Head of caudate nucleus (tissue), 42 donors: ENCODE measurements at regions not wholly inside any gene's neighbourhood (a gene's known extent, or its start where the extent isn't known, plus 50 kb on each side); places are given as distances from the start of the nearest gene placed in this dataset.

Experiments used
- DNase-seq, 42 donors: peaks; one replicate each; pipeline versions ENCODE4 v3.0.0 to v3.0.0-alpha.2; 2020 to 2021; ENCODE audit warnings: mixed read lengths in 7 of 42
- intact Hi-C: fragments of 100-400 bp; cut with DNase I; formaldehyde crosslinking; loops from one replicate; pipeline ENCODE4 v1.15.0; 2022

DNA sequence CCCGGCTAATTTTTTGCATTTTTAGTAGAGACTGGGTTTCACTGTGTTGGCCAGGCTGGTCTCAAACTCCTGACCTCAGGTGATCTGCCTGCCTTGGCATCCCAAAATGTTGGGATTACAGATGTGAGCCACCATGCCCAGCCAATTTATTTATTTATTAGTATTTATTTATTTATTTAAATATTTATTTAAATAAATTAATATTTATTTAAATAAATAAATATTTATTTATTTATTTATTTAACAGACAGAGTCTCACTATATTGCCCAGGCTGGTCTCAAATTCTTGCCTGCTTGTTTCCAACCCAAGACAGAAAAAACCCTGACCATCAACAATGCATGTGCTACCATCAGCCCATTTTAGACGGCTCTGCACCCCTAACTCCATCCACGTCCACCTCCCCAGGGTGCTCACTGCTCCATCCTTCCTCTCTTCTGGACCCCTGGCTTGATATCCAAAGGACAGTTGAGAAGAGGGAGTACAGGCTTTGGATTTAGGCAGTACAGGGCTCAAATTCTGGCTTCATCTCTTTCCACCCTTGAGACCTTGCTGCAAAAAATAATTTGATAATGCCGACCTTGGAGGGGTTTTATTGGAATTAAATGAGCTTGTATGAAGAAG is 232.6 kb downstream of the MED10 start:
- DNase-seq = no peak
- intact Hi-C loops = no loop called here

DNA sequence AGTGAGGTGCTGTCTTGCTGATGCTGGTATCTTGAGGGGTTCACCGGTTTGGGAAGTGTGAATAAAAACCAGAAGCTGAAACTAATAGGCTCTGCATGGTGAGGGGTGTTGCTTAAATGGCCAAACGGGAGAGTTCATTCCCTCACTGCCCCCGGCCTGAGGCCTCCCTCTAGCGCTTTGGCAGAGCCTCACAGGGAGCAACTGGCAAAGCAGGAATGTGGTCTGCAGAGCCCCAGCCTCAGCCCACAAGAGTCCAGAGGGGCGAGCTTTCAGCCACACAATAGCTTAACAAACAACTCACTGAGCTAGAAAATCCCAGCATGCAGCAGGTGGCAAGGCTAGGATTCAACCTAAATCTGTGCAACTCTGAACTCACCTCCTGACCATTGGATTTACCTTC is 234.8 kb downstream of the MED10 start:
- DNase-seq = no peak
- intact Hi-C loops = no loop called here

GRCh38 chr5:6142353-6142752 is 236.0 kb downstream of the MED10 start:
- no peak for DNase-seq
- intact Hi-C loops = no loop called here

- intact Hi-C loops = no loop called here
- DNase-seq = no peak
Observed at GRCh38 chr5:6140219-6140618, 238.1 kb downstream of the MED10 start.

- intact Hi-C loops = no loop called here
- no peak for DNase-seq
Observed at GRCh38 chr5:6135977-6136376, 242.4 kb downstream of the MED10 start.

DNA sequence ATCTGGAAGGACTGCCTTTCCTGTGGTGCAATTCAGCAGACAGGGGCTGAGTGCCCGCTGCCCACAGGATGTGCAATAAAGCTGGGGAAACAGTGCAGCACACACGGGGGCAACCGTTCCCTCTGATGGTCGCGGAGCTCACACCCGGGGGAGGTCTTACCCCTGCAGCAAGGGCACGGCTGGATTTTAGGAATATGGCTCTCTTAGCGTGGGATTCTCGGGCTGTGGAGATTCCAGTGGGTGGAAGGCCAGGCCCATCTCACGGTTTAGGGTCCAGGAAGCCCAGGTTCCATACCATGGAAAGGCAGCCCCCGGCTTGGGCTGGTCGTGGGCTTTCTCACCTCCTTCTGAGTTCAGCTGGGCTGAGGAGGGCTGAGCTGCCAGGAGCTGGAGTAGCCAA is 244.1 kb downstream of the MED10 start:
- intact Hi-C loops = no loop called here
- no peak for DNase-seq

GRCh38 chr5:6125781-6126180 is 252.6 kb downstream of the MED10 start:
- no peak for DNase-seq
- intact Hi-C loops = no loop called here

GRCh38 chr5:6118691-6119090 is 259.7 kb downstream of the MED10 start:
- no peak for DNase-seq
- intact Hi-C loops = no loop called here

DNA sequence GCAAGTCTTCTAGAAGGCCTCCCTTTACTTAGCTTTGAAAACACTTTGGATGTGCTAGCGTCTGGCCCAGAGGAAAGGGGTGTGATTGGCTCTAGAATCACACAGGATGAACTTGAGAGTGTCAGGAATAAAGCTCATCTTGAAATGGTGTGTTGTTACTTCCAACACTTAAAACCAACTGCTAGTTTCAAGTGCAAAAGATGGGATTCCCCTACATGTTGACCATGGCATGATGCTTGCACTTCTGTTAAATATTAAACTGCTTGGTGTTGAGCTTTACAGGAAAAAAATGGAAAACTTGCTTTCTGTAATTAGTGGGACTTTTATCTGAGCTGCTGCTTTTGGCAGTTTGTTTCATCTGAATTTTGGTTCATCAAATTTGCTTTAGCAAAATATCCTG is 261.1 kb downstream of the MED10 start:
- intact Hi-C loops = no loop called here
- no peak for DNase-seq

DNA sequence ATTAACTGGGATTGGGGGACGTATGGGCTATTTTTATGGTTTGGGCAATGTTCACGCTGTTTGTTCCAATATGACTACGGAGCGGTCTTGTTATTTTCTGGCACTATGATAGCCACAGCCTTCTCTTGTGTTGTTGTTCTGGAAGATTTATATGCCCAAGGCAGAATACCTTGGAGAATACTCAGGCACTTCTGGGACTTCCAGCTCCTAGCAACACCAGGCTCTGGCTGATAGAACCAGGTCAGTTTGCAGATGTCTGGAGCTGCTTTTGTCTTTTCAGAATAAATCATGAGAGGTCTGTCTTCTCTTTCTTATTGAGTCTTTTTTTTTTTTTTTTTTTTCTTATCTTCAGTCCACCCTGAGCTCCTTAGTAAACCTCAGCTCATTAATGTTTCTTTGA is 262.5 kb downstream of the MED10 start:
- intact Hi-C loops = no loop called here
- no peak for DNase-seq

- intact Hi-C loops = no loop called here
Observed at GRCh38 chr5:6112538-6112937, 265.8 kb downstream of the MED10 start.

DNA sequence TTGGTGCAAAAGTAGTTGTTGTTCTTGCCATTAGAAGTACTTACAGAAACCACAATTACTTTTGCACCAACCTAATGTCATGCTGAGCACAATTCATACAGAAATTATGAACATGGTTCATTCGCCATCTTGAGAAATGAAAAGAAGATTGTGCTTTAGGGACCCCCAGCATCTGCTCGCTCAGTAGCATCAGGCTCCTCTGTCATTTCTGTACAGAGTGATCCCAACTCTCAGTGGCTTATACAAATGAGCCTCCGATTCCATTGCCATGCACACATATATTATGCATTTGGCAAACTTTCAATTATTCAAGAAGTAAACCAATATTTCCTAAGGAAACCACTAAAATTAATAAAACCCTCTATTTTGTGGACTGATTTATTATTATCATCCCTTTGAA is 266.2 kb downstream of the MED10 start:
- intact Hi-C loops = no loop called here
- no peak for DNase-seq

More at GRCh38 chr5:6112538-6112937, 265.8 kb downstream of the MED10 start:
- no peak for DNase-seq

DNA sequence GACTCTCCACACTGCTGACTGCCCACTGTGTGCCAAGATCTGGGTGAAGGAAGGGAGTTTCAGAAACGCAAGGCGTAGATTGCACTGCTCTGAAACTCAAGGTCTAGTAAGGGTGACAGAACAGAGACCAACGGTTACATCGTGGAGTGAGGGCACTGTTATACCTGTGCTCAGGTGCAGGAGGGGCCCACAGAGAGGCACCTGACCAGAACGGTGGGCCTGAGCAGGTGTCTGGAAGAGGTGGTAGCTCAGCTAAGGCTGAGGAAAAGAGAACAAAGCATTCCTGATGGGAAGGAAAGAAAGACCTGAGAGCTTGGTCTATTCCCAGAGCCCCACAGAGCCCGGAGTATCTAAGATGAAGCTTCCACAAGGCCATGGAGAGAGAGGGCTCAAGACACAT is 267.2 kb downstream of the MED10 start:
- DNase-seq = no peak

DNA sequence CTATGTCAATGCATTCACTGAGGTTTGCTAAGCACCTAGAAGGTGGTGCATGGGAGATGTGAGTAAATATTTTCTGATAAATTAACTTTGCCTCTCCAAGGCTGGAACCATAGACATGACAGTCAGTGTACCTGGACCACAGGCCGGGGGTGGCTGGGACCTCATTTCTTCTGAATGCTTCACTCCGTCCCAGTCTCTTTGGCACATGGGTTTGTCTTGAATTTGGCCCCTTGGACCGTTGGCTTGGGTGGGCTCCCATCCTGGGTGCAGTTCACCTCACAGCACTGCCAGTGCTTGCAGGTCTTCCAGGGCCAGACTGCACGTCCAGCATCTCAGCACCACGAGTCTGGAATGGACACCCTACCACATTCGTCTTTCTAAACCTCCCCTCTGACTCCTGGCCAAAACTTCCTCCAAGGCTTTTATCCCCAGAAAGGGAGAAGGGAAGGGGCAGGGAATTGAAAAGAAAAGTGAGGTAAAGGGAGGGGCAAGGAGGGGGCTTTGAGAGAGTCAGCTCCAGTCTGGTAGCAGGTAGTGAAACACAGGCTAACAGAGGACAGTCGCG is 267.8 kb downstream of the MED10 start:
- DNase-seq = no peak
- intact Hi-C loops = no loop called here

More for the DNA sequence above, 267.2 kb downstream of the MED10 start:
- intact Hi-C loops = no loop called here

DNA sequence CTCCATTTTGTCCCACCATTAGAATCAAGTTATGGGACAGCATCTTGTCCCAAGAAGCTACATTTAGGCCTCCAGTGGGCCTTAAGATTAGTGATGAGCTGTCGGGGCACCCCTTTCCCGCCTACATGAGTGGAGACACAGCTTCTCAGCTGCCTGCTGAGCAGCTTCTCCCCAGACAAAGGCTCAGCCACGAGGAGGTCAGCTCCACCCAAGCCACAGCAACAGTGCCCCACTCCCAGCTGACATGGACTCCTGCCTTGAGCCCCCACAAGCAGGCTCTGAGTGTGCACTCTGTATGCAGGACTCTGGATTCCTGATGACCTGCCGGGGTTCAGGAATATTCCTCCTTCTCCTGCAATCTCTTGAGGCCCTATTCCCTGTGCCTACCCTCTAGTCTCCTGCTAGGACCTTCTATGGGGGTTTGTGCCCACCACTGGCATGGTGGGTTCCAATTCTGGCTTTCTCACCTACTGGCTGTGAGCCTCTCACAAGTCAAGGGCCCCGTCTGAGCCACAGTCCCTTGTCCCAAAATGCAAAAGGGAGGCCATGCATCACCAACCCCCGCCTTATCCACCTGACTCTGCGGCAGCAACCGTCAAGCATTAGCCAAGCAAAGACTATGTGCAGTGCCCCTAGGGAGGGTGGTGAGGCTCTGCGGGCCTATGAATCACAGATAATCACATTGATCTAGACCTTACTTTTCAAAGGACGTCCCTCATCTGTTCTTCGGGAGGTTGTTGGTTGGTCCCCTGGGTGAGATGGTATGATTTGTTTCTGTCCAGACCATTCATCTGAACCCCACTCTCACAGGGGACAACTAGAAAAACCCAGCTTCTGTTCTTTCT is 269.1 kb downstream of the MED10 start:
- peak in 1 of 42 donors; percentile 32 for DNase-seq

GRCh38 chr5:6108540-6108848 is 269.9 kb downstream of the MED10 start:
- no peak for DNase-seq
- intact Hi-C loops = no loop called here

More for the DNA sequence above, 269.1 kb downstream of the MED10 start:
- intact Hi-C loops = no loop called here

DNA sequence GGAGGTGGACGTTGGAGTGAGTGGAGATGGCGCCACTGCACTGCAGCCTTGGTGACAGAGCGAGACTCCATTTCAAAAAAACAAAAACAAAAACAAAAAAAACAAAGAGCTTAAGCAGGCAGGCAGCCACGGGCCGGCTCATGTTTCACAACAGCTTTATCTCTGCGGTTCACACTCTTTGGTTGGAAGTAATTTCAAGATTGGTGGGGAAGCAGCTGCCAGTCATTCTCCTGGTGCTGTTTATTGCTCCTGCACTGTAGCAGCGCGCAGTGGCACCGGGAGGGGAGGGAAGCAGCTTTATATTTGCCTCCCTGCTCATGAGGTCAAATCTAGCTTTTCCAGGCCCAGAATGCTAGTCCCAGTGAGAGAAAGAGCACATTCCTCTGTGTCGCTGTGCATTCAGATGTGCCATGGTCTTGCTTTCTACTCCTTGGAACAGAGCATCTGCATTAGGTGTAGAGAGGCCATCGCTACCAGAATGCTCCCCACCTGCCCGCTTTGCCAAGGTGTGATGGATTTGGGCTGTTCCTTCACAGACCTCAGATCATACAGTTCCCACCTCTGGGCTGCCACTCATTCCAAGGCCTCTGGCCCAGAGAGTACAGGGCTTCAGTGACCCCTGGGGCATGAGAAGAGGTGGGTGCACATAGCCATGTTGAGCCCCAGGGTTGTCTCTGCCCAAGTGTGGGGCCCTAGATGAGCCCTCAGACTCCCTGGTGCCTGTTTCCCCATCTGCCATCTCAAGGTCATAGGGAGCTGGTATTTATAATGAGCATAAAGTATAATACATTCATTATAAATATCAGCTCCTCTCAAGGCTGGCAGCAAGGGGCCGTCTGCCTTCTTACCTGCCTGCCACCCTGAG is 270.4 kb downstream of the MED10 start:
- intact Hi-C loops = no loop called here
- no peak for DNase-seq

- intact Hi-C loops = no loop called here
- no peak for DNase-seq
Observed at GRCh38 chr5:6106756-6107155, 271.6 kb downstream of the MED10 start.

GRCh38 chr5:6105320-6105719 is 273.0 kb downstream of the MED10 start:
- intact Hi-C loops = no loop called here
- DNase-seq = peak in 7 of 42 donors; percentile 8 to 44 (median 26)

DNA sequence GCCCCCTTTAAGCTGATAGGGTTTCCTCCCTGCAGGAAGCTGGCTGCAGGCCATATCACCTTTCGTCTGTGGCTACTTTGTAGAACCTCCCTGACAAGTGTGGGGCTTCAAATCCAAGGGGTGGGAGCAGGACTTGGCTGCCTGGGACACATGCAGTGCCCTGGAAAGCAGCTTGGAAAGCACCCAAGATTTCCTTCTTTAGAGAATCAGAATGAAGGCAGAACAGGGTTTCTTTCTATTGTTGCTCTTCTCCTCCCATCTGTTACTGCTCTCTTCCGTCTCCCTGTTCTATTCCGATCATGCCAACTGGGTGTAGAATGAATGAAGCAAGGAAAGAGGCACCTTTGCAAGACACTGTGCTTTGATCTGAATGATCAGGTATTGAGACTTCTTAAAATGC is 282.2 kb downstream of the MED10 start:
- intact Hi-C loops = no loop called here

More for the DNA sequence above, 282.2 kb downstream of the MED10 start:
- DNase-seq = no peak
